Epithelial cell of proximal tubule (primary cell): ENCODE measurements at regions not wholly inside any gene's neighbourhood (a gene's known extent, or its start where the extent isn't known, plus 50 kb on each side); places are given as distances from the start of the nearest gene placed in this dataset.

Source experiments
- DNase-seq: peaks from one replicate; pipeline ENCODE4 v3.0.0-alpha.2; 2011; ENCODE audit warnings: low read depth
- H3K4me3 ChIP-seq: 2 replicates; pipeline ENCODE4 v1.5.1; 2011; ENCODE audit warnings: low read depth, mild to moderate bottlenecking, low read length
- CTCF ChIP-seq: conservative IDR thresholded peaks from 2 replicates; pipeline ENCODE4 v1.5.1; 2012; ENCODE audit warnings: low read depth, mild to moderate bottlenecking, low read length

DNA sequence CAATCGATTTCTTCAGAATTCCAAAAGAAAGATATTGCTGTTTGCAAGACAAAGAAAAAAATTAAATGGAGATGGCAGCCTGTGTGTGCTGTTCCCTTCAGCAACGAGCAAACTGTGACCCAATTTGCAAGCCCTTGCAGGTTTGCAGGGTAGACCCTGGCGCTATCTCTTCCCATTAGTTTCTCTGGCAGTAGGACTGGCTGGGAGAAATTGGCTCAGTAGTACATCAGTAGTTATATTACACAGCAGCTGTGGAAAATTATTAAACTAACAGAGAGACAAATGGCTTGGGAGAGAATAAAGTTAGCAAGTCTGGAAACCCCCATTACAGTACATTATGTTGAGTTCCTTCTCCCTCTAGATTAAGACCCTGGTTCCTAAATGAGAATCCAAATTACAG lies 116.4 kb upstream of the ITGB1 start:
- no peak overlapping the region for H3K4me3 ChIP-seq
- no peak for DNase-seq
- no peak for TF ChIP-seq CTCF

DNA sequence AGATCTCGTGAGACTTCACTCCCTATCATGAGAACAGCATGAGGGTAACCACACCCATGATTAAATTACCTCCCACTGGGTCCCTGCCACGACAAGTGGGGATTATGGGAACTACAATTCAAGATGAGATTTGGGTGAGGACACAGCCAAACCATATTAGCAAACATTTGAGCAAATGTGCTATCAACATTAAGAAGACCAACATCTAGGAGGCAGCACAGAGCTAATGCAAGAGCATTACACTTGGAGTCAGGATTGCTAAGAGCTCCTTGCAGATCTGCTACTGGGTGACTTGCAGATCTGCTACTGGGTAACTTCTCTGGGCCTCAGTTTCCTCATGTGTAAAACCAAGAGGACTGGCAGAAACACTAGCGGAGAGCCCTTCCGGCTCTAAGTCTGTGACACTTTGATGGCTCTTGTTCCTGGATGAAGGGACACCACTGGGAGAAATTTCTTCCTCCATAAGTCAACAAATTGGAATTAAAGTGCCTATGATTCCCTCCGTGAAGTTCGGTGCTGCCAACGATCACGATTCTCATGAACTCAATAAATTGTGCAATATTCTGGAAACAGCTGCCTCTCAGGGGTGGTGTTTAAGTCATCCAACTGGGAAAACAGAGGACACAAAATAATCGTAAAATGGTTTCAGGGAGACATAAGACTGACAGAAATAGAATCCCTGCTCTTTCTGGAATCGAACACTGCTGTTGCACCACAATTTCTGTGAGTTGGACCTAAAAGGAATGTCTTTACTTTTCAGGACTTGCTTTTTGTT lies 115.8 kb upstream of the ITGB1 start:
- no peak overlapping the region for H3K4me3 ChIP-seq
- peak; percentile 29 for TF ChIP-seq CTCF
- no peak for DNase-seq

GRCh38 chr10:33071857-33072256 lies 113.8 kb upstream of the ITGB1 start:
- H3K4me3 ChIP-seq: no peak overlapping the region
- DNase-seq: no peak
- no peak for TF ChIP-seq CTCF

DNA sequence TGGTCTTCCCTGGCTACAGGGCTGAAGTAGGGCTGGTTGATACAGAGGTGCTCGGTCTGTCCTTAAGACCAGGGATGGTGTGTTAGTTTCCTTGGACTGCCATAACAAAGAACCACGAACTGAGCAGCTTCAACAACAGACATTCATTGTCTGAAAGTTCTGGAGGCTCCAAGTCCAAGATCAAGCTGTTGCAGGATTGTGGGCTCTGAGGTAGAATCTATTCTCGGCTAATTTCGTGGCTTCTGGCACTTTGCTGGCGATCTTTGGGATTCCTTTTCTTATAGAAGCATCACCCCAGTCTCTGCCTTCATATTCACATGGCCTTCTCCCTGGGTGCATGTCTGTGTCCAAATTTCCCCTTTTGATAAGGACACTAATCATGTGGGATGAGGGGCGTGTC lies 112.1 kb upstream of the ITGB1 start:
- no peak for TF ChIP-seq CTCF
- no peak overlapping the region for H3K4me3 ChIP-seq
- no peak for DNase-seq

DNA sequence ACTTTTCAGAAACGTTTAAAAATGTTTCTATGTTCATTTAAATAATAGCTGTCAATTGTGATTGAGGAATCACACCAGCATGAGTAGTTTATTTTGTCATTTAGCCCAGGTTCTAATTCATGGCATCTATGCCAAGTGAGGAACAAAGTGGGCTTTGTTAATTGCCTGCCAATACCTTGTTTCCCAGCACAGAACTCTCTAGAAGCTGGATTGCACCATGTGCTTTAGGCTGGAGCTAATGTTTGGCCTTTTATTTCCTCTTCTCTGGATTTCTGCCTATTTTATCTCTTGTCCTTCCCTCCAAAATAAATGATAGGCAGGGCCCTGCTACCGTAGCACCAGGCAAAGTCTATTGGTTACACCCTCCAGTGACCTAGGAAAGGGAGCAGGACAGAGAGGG lies 109.9 kb upstream of the ITGB1 start:
- no peak for TF ChIP-seq CTCF
- no peak for DNase-seq
- no peak overlapping the region for H3K4me3 ChIP-seq

DNA sequence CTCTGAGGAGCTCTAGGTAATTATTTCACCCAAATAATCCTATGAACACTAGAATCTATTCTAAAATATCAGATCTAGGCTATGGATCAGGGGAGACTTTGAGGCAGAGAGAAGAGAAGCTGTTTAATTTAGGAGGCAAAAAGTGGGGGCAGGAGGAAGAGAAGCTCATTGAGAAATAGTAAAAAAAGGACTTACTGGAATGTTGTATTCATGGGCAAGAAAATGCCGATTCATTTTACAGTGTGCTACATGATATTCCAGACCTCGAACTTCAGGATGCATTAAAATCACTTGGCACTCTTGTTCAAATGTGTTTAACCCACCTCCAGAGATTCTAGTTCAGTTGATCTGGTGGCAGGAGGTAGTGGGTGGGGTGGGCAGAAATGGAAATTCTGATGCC lies 109.5 kb upstream of the ITGB1 start:
- no peak for DNase-seq
- TF ChIP-seq CTCF: no peak
- H3K4me3 ChIP-seq: no peak overlapping the region

DNA sequence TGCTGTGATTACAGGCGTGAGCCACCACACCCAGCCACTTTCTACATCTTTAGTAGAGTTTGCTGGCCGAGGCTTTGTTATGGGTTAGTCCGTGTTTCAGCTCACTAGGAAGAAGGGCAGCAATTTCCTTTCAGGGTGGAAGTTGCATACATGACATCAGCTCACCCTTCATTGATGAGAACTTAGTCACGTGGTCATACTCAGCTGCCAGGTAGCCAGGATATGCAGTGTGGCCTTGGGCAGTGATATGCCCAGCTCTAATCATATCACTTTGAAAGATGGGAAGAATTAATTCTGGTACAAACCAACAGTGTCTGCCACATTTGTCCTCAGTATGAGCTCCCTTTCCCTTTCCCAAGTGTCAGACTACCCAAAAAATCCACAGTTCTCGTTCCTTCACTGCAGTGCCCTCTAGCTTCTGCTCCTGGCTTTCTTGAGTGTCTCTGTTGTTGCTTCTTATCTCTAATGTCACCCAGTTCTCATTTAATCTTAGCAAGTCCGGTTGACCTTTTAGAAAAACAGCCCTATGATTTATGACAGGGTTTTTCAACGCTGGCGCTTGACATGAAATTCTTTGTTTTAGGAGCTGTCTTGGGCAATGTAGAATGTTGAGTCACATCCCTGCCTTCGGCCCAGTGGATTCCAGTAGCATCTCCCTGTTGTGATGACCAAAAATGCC lies 108.7 kb upstream of the ITGB1 start:
- H3K4me3 ChIP-seq: no peak overlapping the region
- peak; percentile 31 for TF ChIP-seq CTCF
- no peak for DNase-seq
